HepG2 (cell line): ENCODE measurements at regions not wholly inside any gene's neighbourhood (a gene's known extent, or its start where the extent isn't known, plus 50 kb on each side); places are given as distances from the start of the nearest gene placed in this dataset.
A peak's percentile ranks its signal among the peaks of the same experiment; 100 is the strongest.

Experiments
- ATAC-seq: fragments of 200-7000 bp; cut with Tn5 transposase; 3 replicates; pipeline ENCODE4 v1.9.1; 2020; ENCODE audit warnings: mild to moderate bottlenecking, moderate library complexity
- BruUV-seq: library from RNA; stranded (reverse); fragments of 400-500 nt; replicated peaks from 2 replicates; lab custom pipeline; 2021; lab: Mats Ljungman, UMichigan
- CTCF ChIA-PET: fragments of 300-600 bp; formaldehyde crosslinking; extraction: SDS; loops from one replicate; lab custom pipeline; 2021; ENCODE audit warnings: low total read pairs, inconsistent platforms, low intra/inter-chr PET ratio; lab: Yijun Ruan, JAX
- POLR2A ChIA-PET: fragments of 350-600 bp; sonication (Branson Sonifier 250); formaldehyde crosslinking; loops from one replicate; lab custom pipeline; 2020; ENCODE audit warnings: antibody characterized with exemption, inconsistent platforms; lab: Yijun Ruan, JAX
- DNase-seq: peaks from one replicate; pipeline ENCODE4 v3.0.0-alpha.2; 2015; ENCODE audit warnings: low spot score
- FAIRE-seq: peaks from 3 replicates; lab custom pipeline; 2011; peaks lifted over from hg19 to GRCh38; lab: Jason Lieb, UNC
- H2AFZ ChIP-seq: one replicate; pipeline ENCODE4 v1.6.1; 2011; ENCODE audit warnings: low read length, inconsistent platforms
- H3K27ac ChIP-seq: fragments of 300-600 bp; 3 replicates; pipeline ENCODE4 v1.8.0; 2011; ENCODE audit warnings: mixed run types, mild to moderate bottlenecking, mixed read lengths, low read length, inconsistent platforms; ENCODE audit not compliant: insufficient read depth; ENCODE audit errors: extremely low read length
- H3K27me3 ChIP-seq, 2 experiments: fragments of 200-600 bp in 1 of 2; 2 replicates in 1 of 2; 3 replicates in 1 of 2; pipeline versions ENCODE4 v1.6.0 to v1.8.0; 2011; ENCODE audit warnings: low read length in 2 of 2, mild to moderate bottlenecking in 2 of 2, moderate library complexity in 2 of 2, inconsistent platforms in 1 of 2; ENCODE audit not compliant: insufficient read depth in 2 of 2, control insufficient read depth in 1 of 2
- H3K36me3 ChIP-seq, 2 experiments: fragments of 200-600 bp in 1 of 2; replicated peaks in 1 of 2; 2 replicates in 1 of 2; 3 replicates in 1 of 2; pipeline versions ENCODE4 v1.5.1 to v1.8.0; 2011; ENCODE audit warnings: low read length in 2 of 2, inconsistent platforms in 1 of 2; ENCODE audit not compliant: insufficient read depth in 2 of 2, control insufficient read depth in 1 of 2
- H3K4me1 ChIP-seq: 2 replicates; pipeline ENCODE4 v1.5.1; 2012; ENCODE audit warnings: low read length, inconsistent platforms; ENCODE audit not compliant: insufficient read depth
- H3K4me2 ChIP-seq: 2 replicates; pipeline ENCODE4 v1.6.0; 2011; ENCODE audit warnings: low read depth, low read length, inconsistent platforms
- H3K4me3 ChIP-seq, 3 experiments: fragments of 200-600 bp in 1 of 3; sonication (generic), shearing (Covaris generic) in 1 of 3; replicated peaks in 1 of 3; 2 replicates each; pipeline ENCODE4 v1.5.1; 2011 to 2016; ENCODE audit warnings: low read length in 3 of 3, inconsistent platforms in 2 of 3, low read depth in 2 of 3, mild to moderate bottlenecking in 2 of 3, control low read depth in 1 of 3, mixed read lengths in 1 of 3; ENCODE audit not compliant: insufficient read depth in 1 of 3
- H3K79me2 ChIP-seq: one replicate; pipeline ENCODE4 v1.6.1; 2011; ENCODE audit warnings: low read length, inconsistent platforms; ENCODE audit not compliant: insufficient read depth
- H3K9ac ChIP-seq: 2 replicates; pipeline ENCODE4 v1.6.0; 2011; ENCODE audit warnings: mild to moderate bottlenecking, low read depth, low read length, inconsistent platforms; ENCODE audit not compliant: insufficient read depth
- H3K9me3 ChIP-seq: 2 replicates; pipeline ENCODE4 v1.5.1; 2012; ENCODE audit warnings: mild to moderate bottlenecking, low read length
- H4K20me1 ChIP-seq: 2 replicates; pipeline ENCODE4 v1.6.0; 2011; ENCODE audit warnings: inconsistent platforms, mild to moderate bottlenecking, low read length, moderate library complexity; ENCODE audit not compliant: insufficient read depth
- ATAD3A ChIP-seq: sonication (generic); formaldehyde crosslinking; IDR thresholded peaks from 2 replicates; pipeline ENCODE4 v1.4.0; 2020; ENCODE audit warnings: missing genetic modification reagents
- CC2D1A ChIP-seq: sonication (generic); formaldehyde crosslinking; IDR thresholded peaks from 2 replicates; pipeline ENCODE4 v1.8.1; 2023; ENCODE audit warnings: mild to moderate bottlenecking, missing genetic modification reagents
- ESRRA ChIP-seq: sonication (generic); formaldehyde crosslinking; IDR thresholded peaks from 2 replicates; pipeline ENCODE4 v1.5.1; 2020; ENCODE audit warnings: mild to moderate bottlenecking, low read depth, missing genetic modification reagents
- FIP1L1 ChIP-seq: fragments of 200-400 bp; formaldehyde crosslinking; IDR thresholded peaks from 2 replicates; pipeline ENCODE4 v1.6.1; 2018; ENCODE audit warnings: low read depth, mild to moderate bottlenecking, low read length, moderate library complexity, borderline replicate concordance; ENCODE audit not compliant: insufficient read depth
- HDAC2 ChIP-seq: sonication (generic); formaldehyde crosslinking; IDR thresholded peaks from 2 replicates; pipeline ENCODE4 v1.4.0; 2020; ENCODE audit warnings: missing genetic modification reagents
- KLF12 ChIP-seq: sonication (generic); formaldehyde crosslinking; IDR thresholded peaks from 2 replicates; pipeline ENCODE4 v1.4.0; 2020; ENCODE audit warnings: missing genetic modification reagents, borderline replicate concordance
- MIXL1 ChIP-seq: IDR thresholded peaks from 2 replicates; pipeline ENCODE4 v1.6.1; 2016
- NCOR1 ChIP-seq: fragments of 200-600 bp; sonication (generic); IDR thresholded peaks from 2 replicates; pipeline ENCODE4 v1.7.0; 2017; ENCODE audit warnings: antibody characterized with exemption, low read length, borderline replicate concordance
- RAD21 ChIP-seq: fragments of 450-650 bp; formaldehyde crosslinking; IDR thresholded peaks from 2 replicates; pipeline ENCODE4 v1.5.0; 2020; ENCODE audit warnings: mild to moderate bottlenecking
- SRY ChIP-seq: sonication (generic); formaldehyde crosslinking; IDR thresholded peaks from 2 replicates; pipeline ENCODE4 v1.8.0; 2022; ENCODE audit warnings: mild to moderate bottlenecking, missing genetic modification reagents
- ZKSCAN8 ChIP-seq: IDR thresholded peaks from 2 replicates; pipeline ENCODE4 v1.6.1; 2016; ENCODE audit warnings: borderline replicate concordance, missing genetic modification reagents, missing compliant biosample characterization
- ZNF292 ChIP-seq: sonication (generic); formaldehyde crosslinking; IDR thresholded peaks from 2 replicates; pipeline ENCODE4 v1.8.1; 2022; ENCODE audit warnings: mild to moderate bottlenecking, low read depth, missing genetic modification reagents, borderline replicate concordance
- ZNF446 ChIP-seq: sonication (generic); formaldehyde crosslinking; IDR thresholded peaks from 2 replicates; pipeline ENCODE4 v1.5.0; 2020; ENCODE audit warnings: mild to moderate bottlenecking, missing genetic modification reagents
- ZNF589 ChIP-seq: sonication (generic); formaldehyde crosslinking; conservative IDR thresholded peaks from 2 replicates; pipeline ENCODE4 v1.8.0; 2022; ENCODE audit warnings: mild to moderate bottlenecking, moderate library complexity, missing genetic modification reagents
- ZNF737 ChIP-seq: sonication (generic); formaldehyde crosslinking; IDR thresholded peaks from 2 replicates; pipeline ENCODE4 v1.5.0; 2020; ENCODE audit warnings: missing genetic modification reagents, mild to moderate bottlenecking, borderline replicate concordance
- ZNF878 ChIP-seq: sonication (generic); formaldehyde crosslinking; IDR thresholded peaks from 2 replicates; pipeline ENCODE4 v1.8.1; 2023; ENCODE audit warnings: mild to moderate bottlenecking, missing genetic modification reagents, moderate library complexity
- WGBS: methylation state at CpG from one replicate; pipeline ENCODE4 v1.1.6; 2017; ENCODE audit warnings: low lambda C conversion rate; 5-methylcytosine and 5-hydroxymethylcytosine counted together
- in situ Hi-C: cut with HindIII; loops from 2 replicates; pipeline ENCODE4 v1.10.0; 2017; ENCODE audit warnings: low pct_unique_long_range_greater_than_20kb; ENCODE audit not compliant: extremely low pct_ligation_motif_present
- intact Hi-C: fragments of 100-400 bp; cut with micrococcal nuclease; formaldehyde crosslinking; loops from one replicate; pipeline ENCODE4 v1.10.0; 2022; ENCODE audit not compliant: unreplicated experiment
- TF ChIP-seq, protein P1 (sequence below): sonication (generic); formaldehyde crosslinking; IDR thresholded peaks from 2 replicates; pipeline ENCODE4 v1.5.0; 2020; ENCODE audit warnings: mild to moderate bottlenecking, missing genetic modification reagents, moderate library complexity
- TF ChIP-seq, protein P2 (sequence below): fragments of 450-650 bp; IDR thresholded peaks from 2 replicates; pipeline ENCODE4 v1.6.1; 2016
- TF ChIP-seq, protein P3 (sequence below): IDR thresholded peaks from 2 replicates; pipeline ENCODE4 v1.6.1; 2016; ENCODE audit warnings: missing compliant biosample characterization, missing genetic modification reagents, borderline replicate concordance

DNA sequence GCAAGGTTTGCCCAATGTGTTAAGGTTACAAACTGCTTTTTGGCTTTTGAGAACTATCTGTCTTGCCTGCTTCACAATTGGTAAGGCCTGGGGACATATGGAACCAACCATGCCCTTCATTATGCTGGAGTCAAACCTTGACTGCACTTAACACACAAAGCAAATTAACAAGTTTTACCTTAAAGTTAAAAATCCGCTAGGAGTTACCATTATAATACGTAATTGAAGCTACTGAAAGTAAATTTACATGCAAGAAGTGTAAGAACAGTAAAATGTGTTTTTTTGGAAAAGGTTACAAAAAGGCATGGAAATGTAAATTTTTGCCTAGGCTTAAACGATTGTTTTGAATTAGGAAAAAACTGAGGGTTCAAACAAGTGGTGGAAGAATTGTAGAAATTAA is 69.7 kb downstream of the BMP15 start (continued):
- TF ChIP-seq ESRRA (CRISPR knock-in tag) (no peak), ZNF446 (CRISPR knock-in tag) (no peak), ZKSCAN8 (CRISPR knock-in tag) (no peak), CC2D1A (no peak), MIXL1 (CRISPR knock-in tag) (no peak), ZNF737 (CRISPR knock-in tag) (no peak), SRY (CRISPR knock-in tag) (no peak), FIP1L1 (no peak), ZNF878 (CRISPR knock-in tag) (no peak), KLF12 (CRISPR knock-in tag) (no peak), ZNF589 (CRISPR knock-in tag) (no peak), ATAD3A (CRISPR knock-in tag) (no peak)

- H3K27ac ChIP-seq, result no peak overlapping the region
- intact Hi-C loops, result no loop called here
- POLR2A ChIA-PET, result no interaction called here
- no TSS peak for BruUV-seq
- no peak overlapping the region for H3K9ac ChIP-seq
- no peaks in the 10 kb centered on the region for H3K9me3 ChIP-seq
- no peaks in the 10 kb centered on the region for H3K27me3 ChIP-seq
- no peak overlapping the region for H2AFZ ChIP-seq
- ATAC-seq (no peak), DNase-seq (no peak), FAIRE-seq (peak; percentile 56)
- TF ChIP-seq, protein P1, sequence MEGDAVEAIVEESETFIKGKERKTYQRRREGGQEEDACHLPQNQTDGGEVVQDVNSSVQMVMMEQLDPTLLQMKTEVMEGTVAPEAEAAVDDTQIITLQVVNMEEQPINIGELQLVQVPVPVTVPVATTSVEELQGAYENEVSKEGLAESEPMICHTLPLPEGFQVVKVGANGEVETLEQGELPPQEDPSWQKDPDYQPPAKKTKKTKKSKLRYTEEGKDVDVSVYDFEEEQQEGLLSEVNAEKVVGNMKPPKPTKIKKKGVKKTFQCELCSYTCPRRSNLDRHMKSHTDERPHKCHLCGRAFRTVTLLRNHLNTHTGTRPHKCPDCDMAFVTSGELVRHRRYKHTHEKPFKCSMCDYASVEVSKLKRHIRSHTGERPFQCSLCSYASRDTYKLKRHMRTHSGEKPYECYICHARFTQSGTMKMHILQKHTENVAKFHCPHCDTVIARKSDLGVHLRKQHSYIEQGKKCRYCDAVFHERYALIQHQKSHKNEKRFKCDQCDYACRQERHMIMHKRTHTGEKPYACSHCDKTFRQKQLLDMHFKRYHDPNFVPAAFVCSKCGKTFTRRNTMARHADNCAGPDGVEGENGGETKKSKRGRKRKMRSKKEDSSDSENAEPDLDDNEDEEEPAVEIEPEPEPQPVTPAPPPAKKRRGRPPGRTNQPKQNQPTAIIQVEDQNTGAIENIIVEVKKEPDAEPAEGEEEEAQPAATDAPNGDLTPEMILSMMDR, result peak; percentile 47
- TF ChIP-seq, protein P2, sequence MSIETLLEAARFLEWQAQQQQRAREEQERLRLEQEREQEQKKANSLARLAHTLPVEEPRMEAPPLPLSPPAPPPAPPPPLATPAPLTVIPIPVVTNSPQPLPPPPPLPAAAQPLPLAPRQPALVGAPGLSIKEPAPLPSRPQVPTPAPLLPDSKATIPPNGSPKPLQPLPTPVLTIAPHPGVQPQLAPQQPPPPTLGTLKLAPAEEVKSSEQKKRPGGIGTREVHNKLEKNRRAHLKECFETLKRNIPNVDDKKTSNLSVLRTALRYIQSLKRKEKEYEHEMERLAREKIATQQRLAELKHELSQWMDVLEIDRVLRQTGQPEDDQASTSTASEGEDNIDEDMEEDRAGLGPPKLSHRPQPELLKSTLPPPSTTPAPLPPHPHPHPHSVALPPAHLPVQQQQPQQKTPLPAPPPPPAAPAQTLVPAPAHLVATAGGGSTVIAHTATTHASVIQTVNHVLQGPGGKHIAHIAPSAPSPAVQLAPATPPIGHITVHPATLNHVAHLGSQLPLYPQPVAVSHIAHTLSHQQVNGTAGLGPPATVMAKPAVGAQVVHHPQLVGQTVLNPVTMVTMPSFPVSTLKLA, result no peak
- no peak for TF ChIP-seq NCOR1
- no peak for TF ChIP-seq ZNF292 (CRISPR knock-in tag)
- TF ChIP-seq RAD21 (CRISPR knock-in tag), result no peak
- TF ChIP-seq HDAC2 (CRISPR knock-in tag), result no peak
- TF ChIP-seq, protein P3, sequence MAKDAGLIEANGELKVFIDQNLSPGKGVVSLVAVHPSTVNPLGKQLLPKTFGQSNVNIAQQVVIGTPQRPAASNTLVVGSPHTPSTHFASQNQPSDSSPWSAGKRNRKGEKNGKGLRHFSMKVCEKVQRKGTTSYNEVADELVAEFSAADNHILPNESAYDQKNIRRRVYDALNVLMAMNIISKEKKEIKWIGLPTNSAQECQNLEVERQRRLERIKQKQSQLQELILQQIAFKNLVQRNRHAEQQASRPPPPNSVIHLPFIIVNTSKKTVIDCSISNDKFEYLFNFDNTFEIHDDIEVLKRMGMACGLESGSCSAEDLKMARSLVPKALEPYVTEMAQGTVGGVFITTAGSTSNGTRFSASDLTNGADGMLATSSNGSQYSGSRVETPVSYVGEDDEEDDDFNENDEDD (CRISPR knock-in tag), result no peak
- H3K36me3 ChIP-seq, result no peaks in the 10 kb centered on the region
- in situ Hi-C loops, result no loop called here
- CTCF ChIA-PET, result interaction anchor here (1.1 kb wide), 1 partner anchor 297 kb away, joined by 3 read pairs; no protein-coding TSS in a partner anchor
- no peaks in the 10 kb centered on the region for H3K79me2 ChIP-seq
- 0% methylated on average over 1 of the region's 2 CpGs for WGBS
- no peak overlapping the region for H3K4me3 ChIP-seq
- H3K4me2 ChIP-seq, result no peak overlapping the region
- no peaks in the 10 kb centered on the region for H4K20me1 ChIP-seq
- no peaks in the 10 kb centered on the region for H3K4me1 ChIP-seq
These were observed 78.1 kb downstream of the BMP15 start for GRCh38 chrX:50988649-50989048.
